ENCODE measurements at regions not wholly inside any gene's neighbourhood (a gene's known extent, or its start where the extent isn't known, plus 50 kb on each side); places are given as distances from the start of the nearest gene placed in this dataset.

- no peak for DNase-seq
- Histone ChIP-seq H3K27ac (no peak overlapping the region), H3K4me3 (no peak overlapping the region), H3K9me3 (no peaks in the 10 kb centered on the region), H3K36me3 (no peaks in the 10 kb centered on the region), H3K27me3 (no peaks in the 10 kb centered on the region), H3K4me1 (no peaks in the 10 kb centered on the region)
- 83% methylated on average over 1 of the region's 1 CpG for WGBS, 2 donors
- TF ChIP-seq POLR2A (IDR thresholded peaks at IDR 0.05), result no peak
- no peak for TF ChIP-seq CTCF (IDR thresholded peaks at IDR 0.05)
- intact Hi-C loops (cut with DNase I), result no loop called here
Observed at GRCh38 chr7:121643320-121643719, 229.6 kb upstream of the PTPRZ1 start.

- DNase-seq, result no peak
- Histone ChIP-seq H3K4me1 (no peaks in the 10 kb centered on the region), H3K27ac (no peak overlapping the region), H3K4me3 (no peak overlapping the region), H3K27me3 (no peaks in the 10 kb centered on the region), H3K9me3 (no peaks in the 10 kb centered on the region), H3K36me3 (no peaks in the 10 kb centered on the region)
- intact Hi-C loops (cut with DNase I), result no loop called here
- WGBS, 2 donors, result 96 to 98% methylated on average over 4 to 5 of the region's 5 CpGs
- TF ChIP-seq POLR2A (IDR thresholded peaks at IDR 0.05) (no peak), CTCF (IDR thresholded peaks at IDR 0.05) (no peak)
Observed at GRCh38 chr7:121639705-121640104, 233.3 kb upstream of the PTPRZ1 start.

DNA sequence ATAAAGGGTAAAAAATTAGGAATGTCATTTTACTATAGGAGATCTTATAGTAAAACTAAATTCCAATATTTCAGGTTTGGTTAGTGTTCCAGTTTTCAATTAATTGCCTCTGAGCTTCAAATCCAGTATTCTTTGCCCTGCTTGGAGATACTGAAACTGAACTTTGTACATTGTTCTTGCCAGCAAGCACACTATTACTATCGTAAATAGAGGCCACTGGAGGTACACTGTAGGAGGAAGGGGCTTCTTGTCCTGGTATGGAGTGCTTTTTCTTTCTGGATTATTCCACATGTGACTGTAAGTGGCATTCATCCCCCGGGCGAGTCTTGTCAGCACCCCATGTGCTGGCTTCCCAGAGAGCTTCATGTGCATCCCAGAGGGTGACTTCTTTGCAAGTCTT lies 234.7 kb upstream of the PTPRZ1 start:
- intact Hi-C loops (cut with DNase I), result no loop called here
- no peaks in the 10 kb centered on the region for H3K9me3 ChIP-seq
- H3K4me3 ChIP-seq, result no peak overlapping the region
- DNase-seq, result no peak
- H3K27me3 ChIP-seq, result no peaks in the 10 kb centered on the region
- no peaks in the 10 kb centered on the region for H3K4me1 ChIP-seq
- no peak overlapping the region for H3K27ac ChIP-seq
- TF ChIP-seq POLR2A (IDR thresholded peaks at IDR 0.05), result no peak
- no peak for TF ChIP-seq CTCF (IDR thresholded peaks at IDR 0.05)
- H3K36me3 ChIP-seq, result no peaks in the 10 kb centered on the region
- 64 to 88% methylated on average over 1 to 3 of the region's 3 CpGs for WGBS, 2 donors

DNA sequence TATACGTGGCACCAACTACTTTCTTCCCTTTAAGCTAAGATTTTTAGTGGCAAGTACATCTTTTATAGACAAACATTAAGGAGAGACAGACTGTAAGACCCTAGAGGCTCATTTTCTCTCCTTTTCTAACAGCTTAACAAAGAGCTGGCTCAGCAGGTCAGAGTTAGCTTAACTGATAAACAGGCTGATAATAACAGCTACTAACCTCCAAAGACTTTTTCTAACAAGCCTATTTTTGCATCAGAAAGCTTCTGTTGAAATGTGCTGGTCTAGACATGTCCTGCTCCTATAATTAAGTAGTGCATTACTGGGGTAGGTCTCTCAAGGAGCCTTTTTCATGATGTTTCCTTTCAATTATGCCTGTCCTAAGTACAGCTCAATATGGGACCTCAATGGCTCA lies 238.2 kb upstream of the FAM3C start:
- no peaks in the 10 kb centered on the region for H3K9me3 ChIP-seq
- H3K36me3 ChIP-seq, result no peaks in the 10 kb centered on the region
- H3K4me1 ChIP-seq, result no peaks in the 10 kb centered on the region
- no peak overlapping the region for H3K4me3 ChIP-seq
- no peak overlapping the region for H3K27ac ChIP-seq
- no peaks in the 10 kb centered on the region for H3K27me3 ChIP-seq
- intact Hi-C loops (cut with DNase I), result no loop called here
- DNase-seq, result no peak
- 13 to 18% methylated on average over 1 of the region's 1 CpG for WGBS, 2 donors
- TF ChIP-seq POLR2A (IDR thresholded peaks at IDR 0.05) (no peak), CTCF (IDR thresholded peaks at IDR 0.05) (no peak)

GRCh38 chr7:121633186-121633585 lies 237.1 kb upstream of the FAM3C start:
- Histone ChIP-seq H3K27ac (no peak overlapping the region), H3K27me3 (no peaks in the 10 kb centered on the region), H3K4me1 (no peaks in the 10 kb centered on the region), H3K4me3 (no peak overlapping the region), H3K36me3 (no peaks in the 10 kb centered on the region), H3K9me3 (no peaks in the 10 kb centered on the region)
- intact Hi-C loops (cut with DNase I), result no loop called here
- DNase-seq, result no peak
- 55 to 72% methylated on average over 3 of the region's 3 CpGs for WGBS, 2 donors
- no peak for TF ChIP-seq CTCF (IDR thresholded peaks at IDR 0.05)

Measured in esophagus squamous epithelium (tissue), 5 donors.